NCI-H2029 (cell line): ENCODE measurements at regions not wholly inside any gene's neighbourhood (a gene's known extent, or its start where the extent isn't known, plus 50 kb on each side); places are given as distances from the start of the nearest gene placed in this dataset.

Experiments
- DNase-seq: peaks from one replicate; lab custom pipeline; 2025; lab: John Stamatoyannopoulos, UW

DNA sequence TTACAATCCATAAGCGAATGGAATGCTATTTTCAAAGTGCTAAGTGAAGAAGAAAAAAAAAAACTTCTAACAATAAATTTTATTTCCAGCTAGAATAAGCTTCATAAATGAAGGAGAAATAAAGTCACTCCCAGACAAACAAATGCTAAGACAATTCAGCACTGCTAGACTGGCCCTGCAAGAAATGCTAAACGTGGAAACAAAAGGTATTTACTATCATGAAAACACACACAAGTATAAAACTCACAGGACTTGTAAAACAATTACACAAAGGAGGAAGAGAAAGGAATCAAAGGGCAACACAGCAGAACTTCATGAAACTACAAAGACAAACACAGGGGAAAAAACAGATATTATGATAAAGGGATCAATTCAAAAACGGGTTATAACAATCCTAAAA lies 85.8 kb upstream of the NELL2 start:
- no peak for DNase-seq

DNA sequence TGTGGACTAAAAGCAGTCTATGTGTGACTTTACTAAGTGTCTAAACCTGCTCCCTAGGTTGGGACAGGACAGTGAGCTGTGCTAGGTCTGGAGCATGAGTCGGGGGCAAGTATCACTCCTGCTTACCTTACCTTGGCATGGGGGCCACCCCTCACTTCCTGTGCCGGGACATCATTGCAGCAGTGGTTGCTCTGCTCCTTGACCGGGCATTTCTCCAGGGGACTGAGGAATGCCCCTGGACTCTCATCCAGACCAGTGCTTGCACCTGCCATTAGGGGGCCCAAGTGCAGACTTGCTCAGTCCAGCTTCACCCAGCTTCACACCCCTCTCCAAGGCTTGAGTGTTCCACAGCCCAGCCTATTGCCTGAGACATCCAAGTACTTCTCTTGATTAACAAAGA lies 84.7 kb upstream of the NELL2 start:
- no peak for DNase-seq

DNA sequence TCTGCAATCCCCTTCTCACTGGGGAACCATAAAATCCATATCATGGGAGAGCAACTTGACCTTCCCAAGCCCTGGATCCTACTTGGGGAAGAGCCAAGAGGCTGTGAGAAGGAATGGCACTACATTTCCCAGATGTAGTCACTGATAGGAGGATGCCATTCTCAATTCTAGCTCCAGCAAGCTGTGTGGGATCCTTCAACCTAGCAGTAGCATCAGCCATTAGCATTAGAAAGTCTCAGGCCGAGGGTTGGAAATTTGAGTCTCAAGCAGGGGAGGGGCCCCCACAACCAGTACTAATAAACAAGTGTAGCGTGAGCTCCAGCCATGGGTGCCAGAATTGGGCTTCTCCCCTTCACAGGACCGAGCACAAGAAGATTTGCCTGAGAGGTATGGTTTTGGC lies 84.3 kb upstream of the NELL2 start:
- no peak for DNase-seq

DNA sequence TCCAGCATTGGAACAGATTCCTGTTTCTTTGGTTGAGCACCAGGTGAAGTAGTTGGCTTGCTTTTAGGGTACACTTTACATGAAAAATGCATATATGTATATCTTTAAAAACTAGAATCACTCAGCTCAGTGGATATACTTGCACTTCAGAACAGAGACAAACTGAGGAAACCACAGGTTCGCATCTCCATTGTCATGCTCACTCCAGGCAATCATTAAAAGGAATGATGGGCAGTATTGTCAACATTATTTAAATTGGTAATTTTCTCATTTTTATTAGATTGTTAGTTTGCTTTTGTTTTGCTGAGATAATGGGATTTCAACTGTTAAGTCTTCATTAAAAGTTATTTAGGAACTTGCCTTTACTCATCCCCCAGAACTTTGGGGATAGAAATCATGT lies 71.0 kb upstream of the NELL2 start:
- no peak for DNase-seq

DNA sequence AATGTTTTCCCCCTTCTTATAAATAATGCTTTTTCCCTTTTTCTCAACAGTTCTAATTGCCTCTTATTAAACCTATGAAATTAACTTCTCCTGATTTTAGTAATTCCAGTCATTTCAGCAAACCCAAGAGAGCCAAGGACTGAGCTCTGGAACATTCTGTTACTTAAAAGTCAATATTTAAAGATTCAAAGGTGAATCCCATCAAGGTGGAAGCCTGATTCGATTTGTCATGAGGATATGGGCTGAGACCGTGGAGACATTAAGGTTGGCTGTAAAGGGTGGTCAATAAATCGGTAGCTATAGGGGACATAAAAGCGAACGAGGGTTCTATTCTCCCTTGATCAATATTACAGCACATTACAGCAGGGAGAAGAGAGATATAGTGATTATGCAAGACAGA lies 66.6 kb upstream of the NELL2 start:
- DNase-seq = no peak

DNA sequence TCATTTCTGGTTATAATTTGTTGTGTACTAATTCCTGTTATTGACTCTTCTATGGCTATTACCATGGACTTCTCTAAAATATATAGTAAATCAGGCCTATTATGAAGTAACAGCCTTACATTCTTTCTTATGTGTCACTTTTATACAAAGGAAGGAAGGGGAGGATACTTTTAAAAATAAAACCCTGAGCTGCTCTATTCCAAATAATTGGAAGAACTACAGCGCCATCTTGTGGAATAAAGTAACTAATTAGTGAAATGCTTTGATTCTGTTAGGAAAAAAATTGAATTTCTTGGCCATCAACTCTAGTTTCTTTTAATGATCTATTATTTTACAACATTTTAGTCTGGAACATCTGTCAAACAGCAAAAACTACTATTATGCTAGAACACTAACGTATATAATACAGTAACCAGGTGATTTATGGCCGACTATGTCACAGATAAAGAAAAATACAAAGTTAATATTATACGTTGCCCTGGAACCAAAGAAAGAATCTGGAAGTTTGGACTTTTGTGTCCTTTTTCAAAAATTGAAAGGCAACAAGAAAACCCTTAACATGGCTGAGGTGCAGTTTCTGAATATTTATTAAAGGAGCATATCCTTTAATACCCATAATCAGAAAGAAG lies 55.0 kb upstream of the NELL2 start:
- DNase-seq = peak; percentile 59

DNA sequence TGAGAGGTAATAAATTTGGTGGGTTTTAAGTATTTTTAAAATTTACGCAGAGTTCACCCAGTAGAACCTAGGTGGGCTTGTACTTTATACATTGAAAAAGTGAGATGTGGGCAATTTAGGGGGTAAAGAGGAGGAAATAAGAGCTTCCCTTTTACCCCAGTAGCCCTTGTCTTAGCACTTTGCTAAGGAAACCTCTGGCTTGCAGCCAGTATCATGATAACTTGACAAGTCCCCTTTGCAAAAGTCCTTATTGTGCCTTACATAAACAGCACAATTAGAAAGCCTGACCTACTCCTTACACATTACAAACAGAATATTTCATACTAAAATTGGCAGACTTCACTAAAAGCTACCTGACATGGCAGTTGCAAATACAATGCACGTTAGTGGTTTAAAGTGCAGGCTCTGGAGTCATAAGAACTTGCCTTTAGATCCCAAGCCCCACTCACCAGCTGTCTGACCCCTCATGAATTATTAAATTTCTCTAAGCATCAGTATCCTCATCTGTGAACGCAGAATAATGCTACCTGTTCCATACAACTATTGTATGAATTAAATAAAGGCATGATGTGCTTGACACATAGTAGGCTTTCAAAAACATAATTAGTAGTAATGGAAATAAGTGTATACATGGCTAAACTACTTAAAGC lies 53.2 kb upstream of the NELL2 start:
- no peak for DNase-seq
